A549 (cell line): ENCODE measurements at regions not wholly inside any gene's neighbourhood (a gene's known extent, or its start where the extent isn't known, plus 50 kb on each side); places are given as distances from the start of the nearest gene placed in this dataset.

ENCODE experiments used
- ATAC-seq, 2 experiments: fragments of 200-7000 bp in 1 of 2; fragments of >200 bp in 1 of 2; cut with Nextera tagmentation in 1 of 2; cut with Tn5 transposase in 1 of 2; 3 replicates each; pipeline versions ENCODE4 v1.8.0 to v1.9.1; 2018 to 2020; ENCODE audit warnings: mild to moderate bottlenecking in 1 of 2, moderate library complexity in 1 of 2
- CTCF ChIA-PET: fragments of 300-600 bp; sonication (Branson Sonifier 250); formaldehyde crosslinking; extraction: SDS; loops from one replicate; lab custom pipeline; 2021; ENCODE audit warnings: antibody characterized with exemption, inconsistent platforms; lab: Yijun Ruan, JAX
- POLR2A ChIA-PET: fragments of 350-600 bp; formaldehyde crosslinking; extraction: SDS; loops from one replicate; lab custom pipeline; 2021; ENCODE audit warnings: antibody characterized with exemption, inconsistent platforms; lab: Yijun Ruan, JAX
- DNase-seq, 2 experiments: peaks; one replicate each; pipeline versions ENCODE4 v3.0.0 to v3.0.0-alpha.2; 2011 to 2016; ENCODE audit warnings: low read depth in 1 of 2, low spot score in 1 of 2
- FAIRE-seq: peaks from 2 replicates; lab custom pipeline; 2011; peaks lifted over from hg19 to GRCh38; lab: Jason Lieb, UNC
- H3K27ac ChIP-seq, 2 experiments: fragments of >200 bp; sonication (Bioruptor Twin); formaldehyde crosslinking; 3 replicates each; pipeline ENCODE4 v1.5.1; 2016 to 2017
- H3K4me1 ChIP-seq: fragments of >200 bp; sonication (Bioruptor Twin); formaldehyde crosslinking; 3 replicates; pipeline ENCODE4 v1.6.1; 2016
- H3K4me2 ChIP-seq: fragments of >200 bp; sonication (Bioruptor Twin); formaldehyde crosslinking; 3 replicates; pipeline ENCODE4 v1.6.1; 2016
- H3K4me3 ChIP-seq: fragments of >200 bp; sonication (Bioruptor Twin); formaldehyde crosslinking; 3 replicates; pipeline ENCODE4 v1.5.1; 2016
- H3K9me3 ChIP-seq: fragments of >200 bp; sonication (Bioruptor Twin); formaldehyde crosslinking; 3 replicates; pipeline ENCODE4 v1.6.1; 2016
- BHLHE40 ChIP-seq: IDR thresholded peaks from 2 replicates; pipeline ENCODE4 v1.6.1; 2012; ENCODE audit warnings: low read depth, low read length, inconsistent platforms
- CBX8 ChIP-seq: fragments of 200-600 bp; sonication (generic); IDR thresholded peaks from 2 replicates; pipeline ENCODE4 v1.6.1; 2016
- CEBPB ChIP-seq, 2 experiments: fragments of >200 bp in 1 of 2; sonication (Bioruptor Twin) in 1 of 2; formaldehyde crosslinking in 1 of 2; IDR thresholded peaks; 2 replicates each; pipeline ENCODE4 v1.6.1; 2012 to 2016
- CHD4 ChIP-seq: fragments of 200-600 bp; sonication (generic); IDR thresholded peaks from 2 replicates; pipeline ENCODE4 v1.6.1; 2016; ENCODE audit warnings: antibody characterized with exemption, mild to moderate bottlenecking, borderline replicate concordance
- E2F6 ChIP-seq: IDR thresholded peaks from 2 replicates; pipeline ENCODE4 v1.6.1; 2012; ENCODE audit warnings: low read depth, borderline replicate concordance
- HEYL ChIP-seq: fragments of 250-450 bp; sonication (Bioruptor Pico); IDR thresholded peaks from 2 replicates; pipeline ENCODE4 v1.8.0; 2021; ENCODE audit warnings: mild to moderate bottlenecking, moderate library complexity
- HMGXB4 ChIP-seq: fragments of 250-450 bp; sonication (Bioruptor Pico); IDR thresholded peaks from 2 replicates; pipeline ENCODE4 v1.5.0; 2021; ENCODE audit warnings: mild to moderate bottlenecking, moderate library complexity, borderline replicate concordance
- JUNB ChIP-seq: fragments of >200 bp; sonication (Bioruptor Twin); formaldehyde crosslinking; IDR thresholded peaks from 2 replicates; pipeline ENCODE4 v1.6.1; 2016
- KDM1A ChIP-seq: fragments of 200-600 bp; sonication (generic); IDR thresholded peaks from 2 replicates; pipeline ENCODE4 v1.6.1; 2016; ENCODE audit warnings: low read depth, mild to moderate bottlenecking
- NFE2L2 ChIP-seq: fragments of 150-350 bp; conservative IDR thresholded peaks from 2 replicates; pipeline ENCODE4 v1.6.1; 2014; ENCODE audit warnings: low read length
- NPAS2 ChIP-seq: fragments of 250-450 bp; sonication (Bioruptor Pico); IDR thresholded peaks from 2 replicates; pipeline ENCODE4 v1.8.0; 2022; ENCODE audit warnings: mild to moderate bottlenecking, moderate library complexity, borderline replicate concordance
- PBX3 ChIP-seq: IDR thresholded peaks from 2 replicates; pipeline ENCODE4 v1.6.1; 2012
- PHF8 ChIP-seq: fragments of 200-600 bp; sonication (generic); IDR thresholded peaks from 2 replicates; pipeline ENCODE4 v1.6.1; 2016; ENCODE audit warnings: low read depth, mild to moderate bottlenecking, antibody characterized with exemption, moderate library complexity, borderline replicate concordance
- POLR2A ChIP-seq: IDR thresholded peaks from 2 replicates; pipeline ENCODE4 v1.6.1; 2012; ENCODE audit warnings: mild to moderate bottlenecking, low read length
- POLR2AphosphoS2 ChIP-seq: conservative IDR thresholded peaks from 2 replicates; pipeline ENCODE4 v1.6.1; 2012; ENCODE audit warnings: low read length, improper control_type of control experiment, inconsistent platforms
- RCOR1 ChIP-seq: fragments of 150-350 bp; IDR thresholded peaks from 2 replicates; pipeline ENCODE4 v1.6.1; 2014; ENCODE audit warnings: antibody characterized with exemption, low read length, low read depth
- RFX5 ChIP-seq: fragments of 450-650 bp; IDR thresholded peaks from 2 replicates; pipeline ENCODE4 v1.7.1; 2014; ENCODE audit warnings: antibody characterized with exemption, mild to moderate bottlenecking, moderate library complexity
- SMC3 ChIP-seq: fragments of >200 bp; sonication (Bioruptor Twin); formaldehyde crosslinking; IDR thresholded peaks from 3 replicates; pipeline ENCODE4 v1.6.1; 2018; ENCODE audit warnings: inconsistent platforms
- ZSCAN20 ChIP-seq: fragments of 250-450 bp; sonication (Bioruptor Pico); IDR thresholded peaks from 2 replicates; pipeline ENCODE4 v1.8.0; 2022; ENCODE audit warnings: mild to moderate bottlenecking, moderate library complexity
- WGBS: methylation state at CpG from one replicate; pipeline ENCODE4 v1.1.6; 2017; ENCODE audit errors: missing lambda C conversion rate; 5-methylcytosine and 5-hydroxymethylcytosine counted together
- TF ChIP-seq, protein P1 (sequence below): fragments of 200-600 bp; sonication (generic); IDR thresholded peaks from 2 replicates; pipeline ENCODE4 v1.6.1; 2016; ENCODE audit warnings: antibody characterized with exemption, mild to moderate bottlenecking, moderate library complexity
- TF ChIP-seq, protein P2 (sequence below): fragments of 250-450 bp; sonication (Bioruptor Pico); IDR thresholded peaks from 2 replicates; pipeline ENCODE4 v1.5.0; 2020; ENCODE audit warnings: low read depth, mild to moderate bottlenecking, moderate library complexity
- TF ChIP-seq, protein P3 (sequence below): fragments of >200 bp; sonication (Bioruptor Twin); formaldehyde crosslinking; IDR thresholded peaks from 2 replicates; pipeline ENCODE4 v1.6.1; 2016

GRCh38 chr18:73683409-73684238, 464.0 kb downstream of the FBXO15 start:
- ATAC-seq (no peak), FAIRE-seq (no peak), DNase-seq (no peak)
- ChIA-PET CTCF (no interaction called here), POLR2A (no interaction called here)
- Histone ChIP-seq H3K4me3 (no peak overlapping the region), H3K4me2 (no peak overlapping the region), H3K9me3 (no peaks in the 10 kb centered on the region), H3K27ac (no peak overlapping the region), H3K4me1 (no peaks in the 10 kb centered on the region)
- WGBS = 78% methylated on average over 5 of the region's 6 CpGs
- TF ChIP-seq KDM1A (no peak), CEBPB (IDR thresholded peaks at IDR 0.05) (no peak), PBX3 (no peak), CHD4 (no peak), RCOR1 (no peak), NFE2L2 (no peak), BHLHE40 (no peak), ZSCAN20 (CRISPR knock-in tag) (no peak), E2F6 (no peak), CBX8 (no peak), JUNB (no peak)
- TF ChIP-seq, protein P1, sequence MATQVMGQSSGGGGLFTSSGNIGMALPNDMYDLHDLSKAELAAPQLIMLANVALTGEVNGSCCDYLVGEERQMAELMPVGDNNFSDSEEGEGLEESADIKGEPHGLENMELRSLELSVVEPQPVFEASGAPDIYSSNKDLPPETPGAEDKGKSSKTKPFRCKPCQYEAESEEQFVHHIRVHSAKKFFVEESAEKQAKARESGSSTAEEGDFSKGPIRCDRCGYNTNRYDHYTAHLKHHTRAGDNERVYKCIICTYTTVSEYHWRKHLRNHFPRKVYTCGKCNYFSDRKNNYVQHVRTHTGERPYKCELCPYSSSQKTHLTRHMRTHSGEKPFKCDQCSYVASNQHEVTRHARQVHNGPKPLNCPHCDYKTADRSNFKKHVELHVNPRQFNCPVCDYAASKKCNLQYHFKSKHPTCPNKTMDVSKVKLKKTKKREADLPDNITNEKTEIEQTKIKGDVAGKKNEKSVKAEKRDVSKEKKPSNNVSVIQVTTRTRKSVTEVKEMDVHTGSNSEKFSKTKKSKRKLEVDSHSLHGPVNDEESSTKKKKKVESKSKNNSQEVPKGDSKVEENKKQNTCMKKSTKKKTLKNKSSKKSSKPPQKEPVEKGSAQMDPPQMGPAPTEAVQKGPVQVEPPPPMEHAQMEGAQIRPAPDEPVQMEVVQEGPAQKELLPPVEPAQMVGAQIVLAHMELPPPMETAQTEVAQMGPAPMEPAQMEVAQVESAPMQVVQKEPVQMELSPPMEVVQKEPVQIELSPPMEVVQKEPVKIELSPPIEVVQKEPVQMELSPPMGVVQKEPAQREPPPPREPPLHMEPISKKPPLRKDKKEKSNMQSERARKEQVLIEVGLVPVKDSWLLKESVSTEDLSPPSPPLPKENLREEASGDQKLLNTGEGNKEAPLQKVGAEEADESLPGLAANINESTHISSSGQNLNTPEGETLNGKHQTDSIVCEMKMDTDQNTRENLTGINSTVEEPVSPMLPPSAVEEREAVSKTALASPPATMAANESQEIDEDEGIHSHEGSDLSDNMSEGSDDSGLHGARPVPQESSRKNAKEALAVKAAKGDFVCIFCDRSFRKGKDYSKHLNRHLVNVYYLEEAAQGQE = no peak
- TF ChIP-seq, protein P2, sequence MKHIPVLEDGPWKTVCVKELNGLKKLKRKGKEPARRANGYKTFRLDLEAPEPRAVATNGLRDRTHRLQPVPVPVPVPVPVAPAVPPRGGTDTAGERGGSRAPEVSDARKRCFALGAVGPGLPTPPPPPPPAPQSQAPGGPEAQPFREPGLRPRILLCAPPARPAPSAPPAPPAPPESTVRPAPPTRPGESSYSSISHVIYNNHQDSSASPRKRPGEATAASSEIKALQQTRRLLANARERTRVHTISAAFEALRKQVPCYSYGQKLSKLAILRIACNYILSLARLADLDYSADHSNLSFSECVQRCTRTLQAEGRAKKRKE (CRISPR knock-in tag) = no peak
- TF ChIP-seq, protein P3, sequence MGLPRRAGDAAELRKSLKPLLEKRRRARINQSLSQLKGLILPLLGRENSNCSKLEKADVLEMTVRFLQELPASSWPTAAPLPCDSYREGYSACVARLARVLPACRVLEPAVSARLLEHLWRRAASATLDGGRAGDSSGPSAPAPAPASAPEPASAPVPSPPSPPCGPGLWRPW = no peak

GRCh38 chr18:73681912-73682311, 465.7 kb downstream of the FBXO15 start:
- Histone ChIP-seq H3K27ac (no peak overlapping the region), H3K4me1 (no peaks in the 10 kb centered on the region), H3K4me3 (no peak overlapping the region), H3K9me3 (no peaks in the 10 kb centered on the region), H3K4me2 (no peak overlapping the region)
- TF ChIP-seq PHF8 (no peak), SMC3 (no peak), HEYL (no peak), NPAS2 (CRISPR knock-in tag) (no peak), RCOR1 (no peak), HMGXB4 (CRISPR knock-in tag) (no peak), KDM1A (no peak), POLR2A (no peak), RFX5 (no peak), POLR2AphosphoS2 (no peak), CBX8 (no peak)
- FAIRE-seq (no peak), ATAC-seq (no peak), DNase-seq (no peak)
- 11% methylated on average over 2 of the region's 3 CpGs for WGBS
- ChIA-PET CTCF (no interaction called here), POLR2A (no interaction called here)
